ENCODE measurements at regions not wholly inside any gene's neighbourhood (a gene's known extent, or its start where the extent isn't known, plus 50 kb on each side); places are given as distances from the start of the nearest gene placed in this dataset.

DNA sequence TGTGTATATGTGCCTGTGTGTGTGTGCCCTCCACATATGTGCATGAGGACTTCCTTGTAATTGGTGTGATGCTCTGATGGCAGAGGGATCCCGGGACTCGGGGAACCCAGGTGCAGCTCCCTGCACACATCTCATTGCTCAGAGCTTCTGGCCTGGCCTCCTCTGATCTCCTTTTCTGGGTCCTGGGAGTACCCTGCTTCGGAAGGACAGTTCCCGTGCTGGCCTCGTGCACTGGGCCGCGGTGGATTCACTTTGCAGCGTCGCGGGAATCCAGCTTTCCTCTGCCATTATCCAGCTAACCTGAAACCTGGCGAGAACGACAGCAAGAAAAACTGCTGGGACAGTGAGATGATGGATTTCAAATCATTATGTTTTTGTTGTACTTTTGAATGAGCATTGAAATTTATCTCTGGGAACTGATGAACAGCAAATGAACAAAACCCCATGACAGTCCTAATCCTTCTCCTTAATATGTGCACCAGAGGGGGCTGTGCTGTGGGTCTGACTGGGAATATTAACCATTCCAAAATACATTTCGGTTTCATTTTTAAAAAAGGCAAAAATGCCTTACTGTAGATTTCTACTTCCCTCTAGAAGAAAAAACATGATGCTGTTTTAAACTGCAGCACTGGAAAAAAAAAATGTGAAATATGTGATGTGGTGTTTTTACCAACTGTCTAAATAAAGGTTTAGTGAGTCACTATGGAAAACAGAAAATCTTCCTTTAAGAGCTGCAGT is 78.2 kb downstream of the PTGR3 start:
- no peak for DNase-seq

- DNase-seq = no peak
These were observed 79.0 kb downstream of the PTGR3 start for GRCh38 chr18:75129717-75130477.

DNA sequence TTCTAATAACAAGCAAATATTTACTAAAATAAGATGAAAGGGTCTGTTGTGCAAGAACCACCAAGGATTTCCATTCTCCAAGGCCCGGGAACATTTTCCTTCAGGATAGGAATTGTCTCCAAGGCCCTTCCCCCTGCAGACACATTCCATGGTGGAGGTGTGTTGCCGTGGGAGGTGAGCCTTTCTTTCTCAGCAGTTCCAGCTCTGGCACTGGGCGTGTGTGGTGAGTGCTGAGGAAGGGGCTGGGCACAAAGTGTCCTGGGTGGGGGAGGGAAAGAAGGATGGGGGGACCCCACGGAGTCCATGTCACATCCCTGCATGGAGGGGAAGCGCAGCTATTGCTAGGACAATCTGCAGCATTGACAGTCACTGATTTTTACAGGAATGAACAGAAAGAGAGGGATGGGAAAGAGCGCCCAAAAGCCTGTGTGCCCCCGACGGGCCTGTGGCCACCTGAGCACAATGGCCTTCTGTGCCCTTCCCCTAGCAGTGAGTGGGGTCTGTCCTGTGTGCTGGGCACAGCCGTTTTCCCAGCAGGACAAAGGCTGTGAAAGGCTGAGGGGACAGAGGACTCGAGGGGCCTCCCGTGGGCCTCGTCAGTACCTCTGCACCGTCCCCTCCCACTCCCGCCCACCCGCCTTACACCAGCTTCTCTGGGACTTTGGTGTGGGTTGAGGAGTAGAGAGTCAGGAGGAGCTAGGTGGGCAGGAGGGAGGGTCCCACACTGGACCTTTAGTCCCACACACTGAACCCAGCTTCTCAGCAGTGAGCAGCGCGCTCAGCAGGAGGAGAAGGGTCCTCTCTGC is 79.8 kb downstream of the PTGR3 start:
- no peak for DNase-seq

DNA sequence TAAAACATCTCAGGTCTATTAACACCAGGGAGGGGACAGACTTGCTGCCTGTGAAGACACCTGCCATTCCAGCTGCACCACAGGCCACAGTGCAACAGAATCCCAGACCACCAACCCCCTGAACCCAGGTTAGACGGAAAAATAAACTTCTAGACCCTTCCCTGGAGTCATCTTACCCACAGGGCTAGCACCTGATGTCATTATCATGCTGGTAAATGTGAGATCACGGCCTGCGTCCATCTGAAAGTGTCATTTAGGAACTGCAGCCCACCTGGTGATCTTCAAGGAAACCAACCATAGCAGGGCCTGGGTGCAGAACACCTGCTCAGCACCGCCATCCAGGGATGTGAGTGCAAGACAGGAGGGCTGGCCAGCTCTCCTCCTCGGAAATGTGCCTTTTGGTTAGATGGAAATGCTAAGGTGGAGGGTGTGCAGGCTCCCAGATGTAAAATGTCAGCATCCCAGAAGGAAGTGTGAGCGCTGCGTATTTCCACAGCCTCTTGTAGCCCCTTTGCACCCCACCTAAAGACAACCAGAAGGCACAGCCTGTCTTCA is 80.8 kb downstream of the PTGR3 start:
- DNase-seq = no peak

DNA sequence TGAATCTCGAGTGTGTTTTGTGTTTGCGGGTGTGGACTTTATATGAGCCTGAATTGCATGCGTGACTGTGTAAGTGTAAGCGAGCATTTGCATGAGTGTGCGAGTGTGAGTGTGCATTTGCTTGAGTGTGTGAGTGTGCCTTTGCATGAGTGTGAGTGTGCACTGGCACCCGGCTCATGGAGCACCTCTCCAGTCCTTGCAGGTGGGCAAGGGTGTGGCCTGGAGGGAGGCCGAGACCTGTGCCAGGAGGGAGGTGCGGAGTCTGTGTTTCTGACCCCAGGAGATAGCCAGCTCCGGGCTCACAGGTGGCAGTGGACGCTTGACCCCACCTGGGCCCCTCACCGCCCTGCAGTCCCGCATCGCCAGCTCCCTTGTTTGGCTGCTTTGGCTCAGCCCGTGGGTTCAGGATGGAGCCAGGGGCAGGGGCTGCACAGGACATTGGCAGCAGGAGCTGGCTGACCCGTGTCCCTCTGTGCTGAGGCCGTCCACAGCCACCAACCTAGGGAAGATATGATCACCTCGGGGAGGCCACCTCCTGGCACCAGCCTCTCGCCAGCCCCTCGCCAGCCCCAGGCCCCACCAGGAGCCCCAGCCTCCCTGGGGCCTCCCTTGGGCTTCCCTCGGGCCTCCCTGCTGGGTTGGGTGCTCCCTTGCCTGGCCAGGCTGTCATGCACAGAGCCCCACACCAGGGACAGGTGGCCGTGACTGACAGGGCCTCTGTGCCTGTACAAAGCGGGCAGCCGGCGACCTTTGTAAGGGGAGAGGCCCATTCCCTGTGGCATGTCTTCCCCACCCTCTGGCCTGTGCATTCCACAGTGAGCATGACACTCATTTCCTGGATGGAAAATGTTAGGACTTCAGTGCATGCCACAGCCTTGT is 81.6 kb downstream of the PTGR3 start:
- DNase-seq = no peak

- peak; percentile 56 for DNase-seq
These were observed 83.3 kb downstream of the PTGR3 start for GRCh38 chr18:75125382-75126331.

- no peak for DNase-seq
These were observed 84.0 kb downstream of the PTGR3 start for GRCh38 chr18:75124991-75125381.

DNA sequence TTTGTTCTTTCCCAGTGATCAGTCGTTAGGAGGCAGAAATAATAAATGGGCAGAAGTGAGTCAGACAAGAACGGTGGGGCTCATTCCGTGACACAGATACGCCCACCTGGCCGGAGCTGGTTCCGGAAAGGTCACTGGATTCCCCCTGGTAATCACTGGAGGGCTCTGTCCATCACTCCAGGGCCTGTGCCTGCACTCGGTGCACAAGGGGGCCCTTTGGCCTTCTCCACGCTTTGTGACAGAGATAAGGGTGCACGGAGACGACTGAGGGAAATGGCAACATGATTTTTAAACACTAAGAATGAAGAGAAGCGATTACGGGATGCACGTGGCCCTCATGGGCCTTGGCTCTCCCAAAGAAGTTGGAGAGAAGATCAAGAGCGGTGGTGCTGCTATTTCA is 84.4 kb downstream of the PTGR3 start:
- DNase-seq = no peak

DNA sequence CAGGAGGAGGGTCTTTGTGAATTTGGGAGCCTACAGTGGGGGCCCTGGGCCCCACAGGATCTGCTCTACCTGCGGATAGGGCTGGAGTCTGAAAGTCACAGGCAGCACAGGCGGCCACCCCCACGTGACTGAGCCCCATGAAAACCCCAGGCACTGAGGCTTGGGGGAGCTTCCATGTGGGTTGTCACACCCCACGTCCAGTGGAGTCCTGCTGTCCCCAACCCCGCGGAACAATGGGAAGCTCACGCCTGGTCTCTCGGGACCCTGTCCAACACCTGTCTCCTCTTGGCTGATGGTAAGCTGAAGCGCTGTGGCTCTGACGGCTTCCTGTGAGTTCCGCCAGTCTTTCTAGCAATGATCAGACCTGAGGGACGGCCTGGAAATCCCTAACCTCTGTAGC is 85.8 kb downstream of the PTGR3 start:
- no peak for DNase-seq

GRCh38 chr18:75122334-75122958 is 86.5 kb downstream of the PTGR3 start:
- DNase-seq = no peak

- DNase-seq = no peak
These were observed 87.7 kb downstream of the PTGR3 start for GRCh38 chr18:75121266-75121665.

- DNase-seq = no peak
These were observed 88.4 kb downstream of the PTGR3 start for GRCh38 chr18:75120521-75120920.

DNA sequence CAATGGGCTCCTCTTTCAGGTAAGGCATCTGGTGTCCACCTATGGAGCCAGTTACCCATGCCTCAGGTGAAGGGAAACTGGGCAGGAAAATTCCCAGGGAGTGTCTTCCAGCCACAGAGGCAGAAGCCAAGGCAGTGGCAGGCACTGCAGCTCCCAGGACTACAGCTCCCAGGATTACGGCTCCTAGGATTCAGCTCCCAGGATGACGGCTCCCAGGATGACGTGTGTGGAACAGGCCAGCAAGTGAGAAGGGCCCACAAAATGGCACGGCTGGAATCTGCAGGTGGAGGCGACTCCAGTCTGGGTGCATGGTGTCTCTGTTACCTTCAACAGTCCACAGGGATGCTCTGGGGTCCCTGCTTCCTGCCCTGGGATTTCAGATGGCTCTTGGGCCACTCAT is 92.1 kb downstream of the PTGR3 start:
- no peak for DNase-seq

- no peak for DNase-seq
These were observed 92.8 kb downstream of the PTGR3 start for GRCh38 chr18:75116165-75116564.

DNA sequence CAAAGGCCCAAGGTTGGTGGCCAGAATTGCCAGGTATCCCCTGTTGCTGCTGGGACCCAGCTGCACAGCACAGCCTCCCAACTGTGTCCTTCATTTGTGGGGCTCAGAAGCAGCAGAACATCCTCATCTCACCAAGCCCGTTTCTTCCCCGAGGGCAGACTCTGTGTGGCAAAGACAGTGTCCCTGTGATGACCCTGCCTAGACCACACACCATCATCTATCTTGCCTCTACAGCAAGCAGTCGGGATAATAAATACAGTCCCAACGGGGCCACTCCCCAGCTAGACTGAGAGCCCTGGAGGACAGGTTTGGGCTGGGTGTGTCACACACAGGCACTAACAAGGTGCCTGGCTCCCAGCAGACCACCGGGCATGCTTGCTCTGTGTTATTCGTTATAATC is 93.4 kb downstream of the PTGR3 start:
- no peak for DNase-seq
